CD4-positive, alpha-beta T cell treated with Interleukin-21 for 1 hour (primary cell): ENCODE measurements at regions not wholly inside any gene's neighbourhood (a gene's known extent, or its start where the extent isn't known, plus 50 kb on each side); places are given as distances from the start of the nearest gene placed in this dataset.

Experiments
- DNase-seq: peaks from one replicate; pipeline ENCODE4 v3.0.0-alpha.2; 2020

- DNase-seq: no peak
These were observed 140.1 kb upstream of the CPSF6 start for GRCh38 chr12:69099201-69099837.

- no peak for DNase-seq
These were observed 137.9 kb upstream of the CPSF6 start for GRCh38 chr12:69101505-69101904.

GRCh38 chr12:69102856-69103255, 136.5 kb upstream of the CPSF6 start:
- no peak for DNase-seq

GRCh38 chr12:69105101-69105962, 134.0 kb upstream of the CPSF6 start:
- no peak for DNase-seq

- no peak for DNase-seq
These were observed 132.8 kb upstream of the CPSF6 start for GRCh38 chr12:69106482-69107118.

GRCh38 chr12:69107541-69107940, 131.8 kb upstream of the CPSF6 start:
- DNase-seq: no peak

- no peak for DNase-seq
These were observed 131.3 kb upstream of the CPSF6 start for GRCh38 chr12:69108037-69108436.

- no peak for DNase-seq
These were observed 126.8 kb upstream of the CPSF6 start for GRCh38 chr12:69112616-69113015.

GRCh38 chr12:69115099-69115498, 124.3 kb upstream of the CPSF6 start:
- no peak for DNase-seq

GRCh38 chr12:69115951-69116350, 123.4 kb upstream of the CPSF6 start:
- DNase-seq: no peak

GRCh38 chr12:69117566-69118266, 121.7 kb upstream of the CPSF6 start:
- DNase-seq: no peak

- DNase-seq: no peak
These were observed 120.9 kb upstream of the CPSF6 start for GRCh38 chr12:69118516-69118915.

- DNase-seq: no peak
These were observed 119.6 kb upstream of the CPSF6 start for GRCh38 chr12:69119770-69120169.

GRCh38 chr12:69120354-69120753, 119.0 kb upstream of the CPSF6 start:
- no peak for DNase-seq

GRCh38 chr12:69123311-69123710, 116.1 kb upstream of the CPSF6 start:
- no peak for DNase-seq

GRCh38 chr12:69123919-69124638, 115.3 kb upstream of the CPSF6 start:
- no peak for DNase-seq

GRCh38 chr12:69129017-69129416, 110.4 kb upstream of the CPSF6 start:
- no peak for DNase-seq

GRCh38 chr12:69129564-69129963, 109.8 kb upstream of the CPSF6 start:
- DNase-seq: no peak

GRCh38 chr12:69130064-69130463, 109.3 kb upstream of the CPSF6 start:
- no peak for DNase-seq

- DNase-seq: no peak
These were observed 108.3 kb upstream of the CPSF6 start for GRCh38 chr12:69131077-69131476.

GRCh38 chr12:69136931-69137613, 102.3 kb upstream of the CPSF6 start:
- no peak for DNase-seq

GRCh38 chr12:69141074-69141473, 98.3 kb upstream of the CPSF6 start:
- DNase-seq: no peak
